Stimulated activated effector memory CD8-positive, alpha-beta T cell treated with anti-CD3 and anti-CD28 coated beads, Interleukin-12 subunit alpha, Interleukin-12 subunit beta, amount 100 ng/mL, for 72 hours (primary cell): ENCODE measurements at regions not wholly inside any gene's neighbourhood (a gene's known extent, or its start where the extent isn't known, plus 50 kb on each side); places are given as distances from the start of the nearest gene placed in this dataset.
"Not testable (repeated sequence)": the region's sequence is repeated elsewhere in the genome, so short reads cannot be mapped to it uniquely, and the experiment has no call there.

Experiments
- ATAC-seq: fragments of 150-1000 bp; cut with Tn5 transposase; 2 replicates; pipeline ENCODE4 v1.10.0; 2021
- DNase-seq, 2 donors: peaks; one replicate each; pipeline ENCODE4 v3.0.0; 2021 to 2022; ENCODE audit warnings: low spot score in 2 of 2
- H3K27ac Mint-ChIP-seq: one replicate; pipeline ENCODE4 v1.8.0; 2022; ENCODE audit warnings: mild to moderate bottlenecking, mixed read lengths
- H3K36me3 Mint-ChIP-seq: one replicate; pipeline ENCODE4 v1.8.0; 2022; ENCODE audit warnings: mild to moderate bottlenecking, mixed read lengths
- H3K4me1 Mint-ChIP-seq: one replicate; pipeline ENCODE4 v1.8.0; 2022; ENCODE audit warnings: mixed read lengths
- H3K4me3 Mint-ChIP-seq: one replicate; pipeline ENCODE4 v1.8.0; 2022; ENCODE audit warnings: mild to moderate bottlenecking, mixed read lengths
- H3K9me3 Mint-ChIP-seq: one replicate; pipeline ENCODE4 v1.8.0; 2022; ENCODE audit warnings: mixed read lengths

- DNase-seq (no peak), ATAC-seq (no peak)
- H3K27ac Mint-ChIP-seq, result no peak overlapping the region
- no peaks in the 10 kb centered on the region for H3K9me3 Mint-ChIP-seq
- H3K36me3 Mint-ChIP-seq, result no peaks in the 10 kb centered on the region
- H3K4me3 Mint-ChIP-seq, result no peak overlapping the region
- no peaks in the 10 kb centered on the region for H3K4me1 Mint-ChIP-seq
Observed at GRCh38 chr1:101497881-101498559, 261.2 kb downstream of the S1PR1 start.

GRCh38 chr1:101504106-101504505, 267.3 kb downstream of the S1PR1 start:
- not testable (repeated sequence) for H3K4me1 Mint-ChIP-seq, H3K27ac Mint-ChIP-seq, H3K36me3 Mint-ChIP-seq, DNase-seq, ATAC-seq, H3K4me3 Mint-ChIP-seq, H3K9me3 Mint-ChIP-seq

- not testable (repeated sequence) for H3K4me1 Mint-ChIP-seq, ATAC-seq, H3K9me3 Mint-ChIP-seq, DNase-seq, H3K4me3 Mint-ChIP-seq, H3K27ac Mint-ChIP-seq, H3K36me3 Mint-ChIP-seq
Observed at GRCh38 chr1:101505240-101505639, 268.4 kb downstream of the S1PR1 start.

- Mint-ChIP-seq H3K4me1 (peaks cover 5% of the 10 kb centered on the region), H3K36me3 (no peaks in the 10 kb centered on the region), H3K9me3 (no peaks in the 10 kb centered on the region), H3K27ac (no peak overlapping the region), H3K4me3 (no peak overlapping the region)
- ATAC-seq, result peak; percentile 51
- peak; percentile 22 to 55 for DNase-seq
Observed at GRCh38 chr1:101506541-101507164, 269.8 kb downstream of the S1PR1 start.

- Mint-ChIP-seq H3K9me3 (no peaks in the 10 kb centered on the region), H3K4me1 (peaks cover 5% of the 10 kb centered on the region), H3K27ac (no peak overlapping the region), H3K4me3 (no peak overlapping the region), H3K36me3 (no peaks in the 10 kb centered on the region)
- DNase-seq, result no peak
- peak; percentile 48 for ATAC-seq
Observed at GRCh38 chr1:101507547-101507971, 270.7 kb downstream of the S1PR1 start.

GRCh38 chr1:101508913-101509312, 272.1 kb downstream of the S1PR1 start:
- no peak overlapping the region for H3K27ac Mint-ChIP-seq
- H3K36me3 Mint-ChIP-seq, result no peaks in the 10 kb centered on the region
- ATAC-seq (no peak), DNase-seq (no peak)
- H3K4me1 Mint-ChIP-seq, result peaks cover 5% of the 10 kb centered on the region
- H3K9me3 Mint-ChIP-seq, result no peaks in the 10 kb centered on the region
- H3K4me3 Mint-ChIP-seq, result no peak overlapping the region

- no peak overlapping the region for H3K27ac Mint-ChIP-seq
- no peaks in the 10 kb centered on the region for H3K9me3 Mint-ChIP-seq
Observed at GRCh38 chr1:101509370-101509769, 272.6 kb downstream of the S1PR1 start.

GRCh38 chr1:101511202-101511891, 274.5 kb downstream of the S1PR1 start:
- H3K4me3 Mint-ChIP-seq, result no peak overlapping the region
- H3K4me1 Mint-ChIP-seq, result no peaks in the 10 kb centered on the region
- no peak for DNase-seq
- peaks cover under 1% of the 10 kb centered on the region for H3K9me3 Mint-ChIP-seq
- no peaks in the 10 kb centered on the region for H3K36me3 Mint-ChIP-seq
- ATAC-seq, result no peak
- no peak overlapping the region for H3K27ac Mint-ChIP-seq

More at GRCh38 chr1:101509370-101509769, 272.6 kb downstream of the S1PR1 start:
- Mint-ChIP-seq H3K4me3 (no peak overlapping the region), H3K4me1 (peaks cover under 1% of the 10 kb centered on the region), H3K36me3 (no peaks in the 10 kb centered on the region)
- peak; percentile 26 for ATAC-seq
- no peak for DNase-seq

GRCh38 chr1:101520302-101520701, 283.5 kb downstream of the S1PR1 start:
- peaks cover 8% of the 10 kb centered on the region for H3K9me3 Mint-ChIP-seq
- ATAC-seq (no peak), DNase-seq (no peak)
- no peak overlapping the region for H3K4me3 Mint-ChIP-seq
- no peaks in the 10 kb centered on the region for H3K36me3 Mint-ChIP-seq
- no peak overlapping the region for H3K27ac Mint-ChIP-seq
- no peaks in the 10 kb centered on the region for H3K4me1 Mint-ChIP-seq

GRCh38 chr1:101522486-101522885, 285.7 kb downstream of the S1PR1 start:
- no peaks in the 10 kb centered on the region for H3K36me3 Mint-ChIP-seq
- no peak overlapping the region for H3K27ac Mint-ChIP-seq
- H3K4me3 Mint-ChIP-seq, result no peak overlapping the region
- DNase-seq (no peak), ATAC-seq (no peak)
- no peaks in the 10 kb centered on the region for H3K4me1 Mint-ChIP-seq
- peaks cover 4% of the 10 kb centered on the region for H3K9me3 Mint-ChIP-seq

- no peak overlapping the region for H3K27ac Mint-ChIP-seq
- no peaks in the 10 kb centered on the region for H3K4me1 Mint-ChIP-seq
- no peak overlapping the region for H3K4me3 Mint-ChIP-seq
- DNase-seq, result no peak
- no peak for ATAC-seq
- H3K36me3 Mint-ChIP-seq, result no peaks in the 10 kb centered on the region
- no peaks in the 10 kb centered on the region for H3K9me3 Mint-ChIP-seq
Observed at GRCh38 chr1:101526813-101527212, 290.0 kb downstream of the S1PR1 start.

- H3K9me3 Mint-ChIP-seq, result no peaks in the 10 kb centered on the region
- H3K27ac Mint-ChIP-seq, result no peak overlapping the region
- H3K4me1 Mint-ChIP-seq, result no peaks in the 10 kb centered on the region
- DNase-seq, result no peak
- no peak for ATAC-seq
- no peak overlapping the region for H3K4me3 Mint-ChIP-seq
- H3K36me3 Mint-ChIP-seq, result no peaks in the 10 kb centered on the region
Observed at GRCh38 chr1:101532377-101532776, 295.6 kb downstream of the S1PR1 start.

GRCh38 chr1:101540161-101540560, 303.3 kb downstream of the S1PR1 start:
- Mint-ChIP-seq H3K4me3 (no peak overlapping the region), H3K9me3 (no peaks in the 10 kb centered on the region), H3K4me1 (no peaks in the 10 kb centered on the region), H3K36me3 (no peaks in the 10 kb centered on the region), H3K27ac (no peak overlapping the region)
- DNase-seq (no peak), ATAC-seq (no peak)

- Mint-ChIP-seq H3K9me3 (no peaks in the 10 kb centered on the region), H3K4me3 (no peak overlapping the region), H3K36me3 (no peaks in the 10 kb centered on the region), H3K27ac (no peak overlapping the region), H3K4me1 (no peaks in the 10 kb centered on the region)
- ATAC-seq (no peak), DNase-seq (no peak)
Observed at GRCh38 chr1:101546885-101547284, 310.1 kb downstream of the S1PR1 start.

GRCh38 chr1:101547357-101547756, 310.5 kb downstream of the S1PR1 start:
- ATAC-seq (no peak), DNase-seq (no peak)
- Mint-ChIP-seq H3K27ac (no peak overlapping the region), H3K4me1 (no peaks in the 10 kb centered on the region), H3K4me3 (no peak overlapping the region), H3K9me3 (no peaks in the 10 kb centered on the region), H3K36me3 (no peaks in the 10 kb centered on the region)

- Mint-ChIP-seq H3K36me3 (no peaks in the 10 kb centered on the region), H3K4me3 (no peak overlapping the region), H3K27ac (no peak overlapping the region), H3K9me3 (no peaks in the 10 kb centered on the region), H3K4me1 (no peaks in the 10 kb centered on the region)
- DNase-seq (no peak), ATAC-seq (no peak)
Observed at GRCh38 chr1:101548376-101548775, 311.6 kb downstream of the S1PR1 start.
